Natural killer cell (primary cell): ENCODE measurements at regions not wholly inside any gene's neighbourhood (a gene's known extent, or its start where the extent isn't known, plus 50 kb on each side); places are given as distances from the start of the nearest gene placed in this dataset.

ENCODE experiments used
- ATAC-seq, 3 donors: fragments of 150-1000 bp in 2 of 3; fragments of 200-7000 bp in 1 of 3; cut with Tn5 transposase; 1 replicate in 1 of 3; 2 replicates in 2 of 3; pipeline ENCODE4 v1.10.0; 2021; ENCODE audit warnings: mild to moderate bottlenecking in 2 of 3, moderate library complexity in 2 of 3
- DNase-seq, 2 donors: peaks; one replicate each; pipeline versions ENCODE4 v3.0.0 to v3.0.0-alpha.2; 2013 to 2021; ENCODE audit warnings: mixed read lengths in 1 of 2
- H3K27ac ChIP-seq: one replicate; pipeline ENCODE4 v1.5.1; 2013; ENCODE audit warnings: mild to moderate bottlenecking, low read length
- H3K27me3 ChIP-seq: one replicate; pipeline ENCODE4 v1.6.1; 2013; ENCODE audit warnings: low read length; ENCODE audit not compliant: control insufficient read depth, insufficient read depth
- H3K36me3 ChIP-seq: one replicate; pipeline ENCODE4 v1.6.1; 2013; ENCODE audit warnings: low read length; ENCODE audit not compliant: control insufficient read depth, insufficient read depth
- H3K4me1 ChIP-seq: one replicate; pipeline ENCODE4 v1.6.1; 2013; ENCODE audit warnings: low read length; ENCODE audit not compliant: control insufficient read depth, insufficient read depth
- H3K4me3 ChIP-seq: one replicate; pipeline ENCODE4 v1.5.1; 2013; ENCODE audit warnings: low read length
- H3K9me3 ChIP-seq: one replicate; pipeline ENCODE4 v1.6.1; 2013; ENCODE audit warnings: low read length; ENCODE audit not compliant: control insufficient read depth, insufficient read depth
- H3K27ac Mint-ChIP-seq, 2 donors: one replicate each; pipeline ENCODE4 v1.8.0; 2022; ENCODE audit warnings: mild to moderate bottlenecking in 2 of 2, mixed read lengths in 2 of 2, moderate library complexity in 1 of 2
- H3K27me3 Mint-ChIP-seq, 2 donors: one replicate each; pipeline ENCODE4 v1.8.0; 2022; ENCODE audit warnings: low read depth in 2 of 2, mixed read lengths in 2 of 2
- H3K36me3 Mint-ChIP-seq: one replicate; pipeline ENCODE4 v1.8.0; 2022; ENCODE audit warnings: mixed read lengths
- H3K4me1 Mint-ChIP-seq, 2 donors: one replicate each; pipeline ENCODE4 v1.8.0; 2022; ENCODE audit warnings: mixed read lengths in 2 of 2
- H3K4me3 Mint-ChIP-seq: one replicate; pipeline ENCODE4 v1.8.0; 2022; ENCODE audit warnings: mild to moderate bottlenecking, moderate library complexity, mixed read lengths
- H3K9me3 Mint-ChIP-seq, 2 donors: one replicate each; pipeline ENCODE4 v1.8.0; 2022; ENCODE audit warnings: mixed read lengths in 2 of 2
- whole genome bisulfite sequencing: methylation state at CpG from one replicate; pipeline ENCODE4 v1.1.7; 2013; ENCODE audit warnings: missing lambda C conversion rate; ENCODE audit not compliant: insufficient coverage; 5-methylcytosine and 5-hydroxymethylcytosine counted together
- intact Hi-C: fragments of 100-400 bp; cut with micrococcal nuclease; formaldehyde crosslinking; loops from one replicate; pipeline ENCODE4 v1.14.2; 2022
- TF ChIP-seq, protein P1 (sequence below): fragments of 200-600 bp; IDR thresholded peaks from one replicate; pipeline ENCODE4 v1.8.0; 2022; ENCODE audit warnings: antibody characterized with exemption

DNA sequence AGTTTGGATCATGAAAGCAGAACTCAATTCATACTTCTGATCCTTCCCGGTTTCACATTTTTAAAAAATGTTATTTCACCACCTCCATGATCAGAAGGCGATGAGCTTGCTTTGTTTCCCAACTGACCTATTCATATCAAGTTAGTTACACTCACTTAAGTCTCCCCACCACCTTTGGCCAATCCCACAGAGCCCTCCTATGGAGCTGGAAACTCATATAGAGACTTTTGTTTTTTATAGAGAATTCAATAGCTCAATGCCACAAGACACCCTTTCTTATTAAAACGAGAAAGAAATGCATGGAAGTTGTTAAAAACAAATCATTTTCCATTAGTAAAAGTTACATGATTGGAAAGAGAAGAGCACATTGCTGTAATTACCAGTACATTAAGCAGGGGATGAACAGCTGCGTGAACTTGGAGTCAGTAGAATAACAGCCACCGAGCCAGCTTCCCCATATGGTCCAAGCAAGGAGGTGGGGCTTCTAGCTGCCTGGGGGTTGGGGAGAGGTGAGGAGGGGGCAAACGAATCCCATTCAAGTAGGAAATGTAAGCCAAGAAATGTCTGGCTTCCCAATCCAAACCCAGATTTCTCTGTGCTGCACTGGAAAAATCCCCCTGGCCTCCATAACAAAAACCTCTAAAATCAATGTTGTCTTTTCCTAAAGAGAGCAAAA, 614.5 kb downstream of the IRS1 start:
- H3K27ac ChIP-seq: no peak overlapping the region
- WGBS: 61% methylated on average over 4 of the region's 6 CpGs

DNA sequence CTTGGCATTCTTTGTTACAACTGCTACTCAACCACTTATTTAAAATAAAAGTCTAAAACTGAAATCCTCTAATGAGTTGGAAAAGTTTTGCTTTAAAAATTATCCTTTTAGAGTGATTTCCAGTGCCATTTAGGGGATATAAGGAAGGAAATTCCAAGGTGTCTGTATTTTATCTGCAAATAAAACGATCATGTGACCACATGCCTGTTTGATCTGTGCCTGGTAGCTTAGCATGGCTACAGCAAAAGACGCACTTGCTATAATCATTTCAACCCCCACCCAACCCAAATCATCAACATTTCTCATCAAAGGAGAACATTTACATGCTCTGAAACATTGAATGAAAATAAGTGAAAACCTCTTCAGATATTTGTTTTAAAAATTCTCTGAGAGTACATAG, 615.1 kb downstream of the IRS1 start:
- H3K4me1 ChIP-seq: no peaks in the 10 kb centered on the region
- TF ChIP-seq, protein P1, sequence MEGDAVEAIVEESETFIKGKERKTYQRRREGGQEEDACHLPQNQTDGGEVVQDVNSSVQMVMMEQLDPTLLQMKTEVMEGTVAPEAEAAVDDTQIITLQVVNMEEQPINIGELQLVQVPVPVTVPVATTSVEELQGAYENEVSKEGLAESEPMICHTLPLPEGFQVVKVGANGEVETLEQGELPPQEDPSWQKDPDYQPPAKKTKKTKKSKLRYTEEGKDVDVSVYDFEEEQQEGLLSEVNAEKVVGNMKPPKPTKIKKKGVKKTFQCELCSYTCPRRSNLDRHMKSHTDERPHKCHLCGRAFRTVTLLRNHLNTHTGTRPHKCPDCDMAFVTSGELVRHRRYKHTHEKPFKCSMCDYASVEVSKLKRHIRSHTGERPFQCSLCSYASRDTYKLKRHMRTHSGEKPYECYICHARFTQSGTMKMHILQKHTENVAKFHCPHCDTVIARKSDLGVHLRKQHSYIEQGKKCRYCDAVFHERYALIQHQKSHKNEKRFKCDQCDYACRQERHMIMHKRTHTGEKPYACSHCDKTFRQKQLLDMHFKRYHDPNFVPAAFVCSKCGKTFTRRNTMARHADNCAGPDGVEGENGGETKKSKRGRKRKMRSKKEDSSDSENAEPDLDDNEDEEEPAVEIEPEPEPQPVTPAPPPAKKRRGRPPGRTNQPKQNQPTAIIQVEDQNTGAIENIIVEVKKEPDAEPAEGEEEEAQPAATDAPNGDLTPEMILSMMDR: no peak
- intact Hi-C loops: no loop called here

More for the DNA sequence above, 614.5 kb downstream of the IRS1 start:
- no peak overlapping the region for H3K4me3 Mint-ChIP-seq
- TF ChIP-seq, protein P1: no peak
- H3K4me1 ChIP-seq: no peaks in the 10 kb centered on the region
- H3K9me3 ChIP-seq: no peaks in the 10 kb centered on the region
- H3K27ac Mint-ChIP-seq: no peak overlapping the region
- no peaks in the 10 kb centered on the region for H3K27me3 ChIP-seq
- no peaks in the 10 kb centered on the region for H3K36me3 Mint-ChIP-seq
- H3K9me3 Mint-ChIP-seq: peaks cover 11 to 13% of the 10 kb centered on the region in 2 donors
- ATAC-seq: no peak
- no peak for DNase-seq
- H3K36me3 ChIP-seq: no peaks in the 10 kb centered on the region
- intact Hi-C loops: no loop called here
- H3K4me3 ChIP-seq: no peak overlapping the region
- no peaks in the 10 kb centered on the region for H3K27me3 Mint-ChIP-seq
- H3K4me1 Mint-ChIP-seq: no peaks in the 10 kb centered on the region

DNA sequence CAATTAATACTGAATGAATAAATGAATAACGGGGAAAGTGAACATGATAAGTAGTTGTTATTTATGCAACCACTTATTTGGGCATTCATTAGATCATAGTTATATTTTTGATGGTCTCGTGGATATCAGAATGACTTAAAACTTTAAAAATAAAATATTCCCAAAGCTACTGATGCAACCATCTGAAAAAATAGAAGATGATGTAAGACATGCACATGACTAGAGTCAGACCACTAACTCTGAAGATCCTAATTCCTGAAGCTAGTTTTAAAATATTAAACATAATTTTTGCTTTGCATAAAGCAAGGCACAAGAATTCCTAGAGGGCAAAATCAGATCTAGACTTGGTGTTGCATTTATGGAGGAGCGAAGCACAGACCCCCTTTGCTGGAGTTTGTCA, 616.1 kb downstream of the IRS1 start:
- Mint-ChIP-seq H3K4me3 (no peak overlapping the region), H3K4me1 (no peaks in the 10 kb centered on the region), H3K27me3 (no peaks in the 10 kb centered on the region), H3K9me3 (peaks cover 8 to 13% of the 10 kb centered on the region in 2 donors), H3K27ac (no peak overlapping the region), H3K36me3 (no peaks in the 10 kb centered on the region)
- intact Hi-C loops: no loop called here
- 85% methylated on average over 2 of the region's 3 CpGs for WGBS
- TF ChIP-seq, protein P1: no peak
- Histone ChIP-seq H3K27ac (no peak overlapping the region), H3K27me3 (no peaks in the 10 kb centered on the region), H3K4me1 (no peaks in the 10 kb centered on the region), H3K4me3 (no peak overlapping the region), H3K36me3 (no peaks in the 10 kb centered on the region), H3K9me3 (no peaks in the 10 kb centered on the region)
- ATAC-seq: no peak
- no peak for DNase-seq

More for the DNA sequence above, 615.1 kb downstream of the IRS1 start:
- Histone ChIP-seq H3K36me3 (no peaks in the 10 kb centered on the region), H3K27ac (no peak overlapping the region), H3K27me3 (no peaks in the 10 kb centered on the region), H3K4me3 (no peak overlapping the region), H3K9me3 (no peaks in the 10 kb centered on the region)
- H3K4me3 Mint-ChIP-seq: no peak overlapping the region
- no peaks in the 10 kb centered on the region for H3K27me3 Mint-ChIP-seq
- ATAC-seq (no peak), DNase-seq (no peak)
- H3K36me3 Mint-ChIP-seq: no peaks in the 10 kb centered on the region
- H3K9me3 Mint-ChIP-seq: peaks cover 7 to 13% of the 10 kb centered on the region in 2 donors
- no peaks in the 10 kb centered on the region for H3K4me1 Mint-ChIP-seq
- WGBS: 60% methylated on average over 2 of the region's 2 CpGs
- no peak overlapping the region for H3K27ac Mint-ChIP-seq

DNA sequence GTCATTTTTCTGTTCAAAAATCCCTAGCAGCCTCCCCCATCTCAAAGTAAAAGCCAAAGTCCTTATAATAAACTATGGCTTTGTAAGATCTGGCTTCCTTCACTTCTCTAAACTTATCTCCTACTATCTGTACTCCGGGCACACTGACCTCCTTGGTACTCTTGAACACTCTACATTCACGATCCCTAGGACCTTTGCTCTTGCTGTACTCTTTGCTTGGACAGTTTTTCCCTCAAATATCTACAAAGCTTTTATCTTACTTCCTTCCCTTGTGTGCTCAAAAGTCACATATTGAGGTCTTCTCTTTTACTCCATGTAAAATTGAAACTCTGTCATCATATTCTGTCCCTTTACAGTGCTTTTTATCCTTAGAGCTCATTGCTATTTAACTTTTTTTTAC, 616.6 kb downstream of the IRS1 start:
- no peak for ATAC-seq
- no peak overlapping the region for H3K27ac Mint-ChIP-seq
- no peak for DNase-seq
- Histone ChIP-seq H3K4me1 (no peaks in the 10 kb centered on the region), H3K27ac (no peak overlapping the region), H3K27me3 (no peaks in the 10 kb centered on the region), H3K9me3 (no peaks in the 10 kb centered on the region), H3K36me3 (no peaks in the 10 kb centered on the region), H3K4me3 (no peak overlapping the region)
- no peaks in the 10 kb centered on the region for H3K27me3 Mint-ChIP-seq
- WGBS: 88% methylated on average over 2 of the region's 2 CpGs
- intact Hi-C loops: no loop called here
- no peak overlapping the region for H3K4me3 Mint-ChIP-seq
- no peaks in the 10 kb centered on the region for H3K4me1 Mint-ChIP-seq
- H3K9me3 Mint-ChIP-seq: peaks cover 11 to 13% of the 10 kb centered on the region in 2 donors
- no peaks in the 10 kb centered on the region for H3K36me3 Mint-ChIP-seq
- TF ChIP-seq, protein P1: no peak
